GM12892 (cell line): ENCODE measurements at regions not wholly inside any gene's neighbourhood (a gene's known extent, or its start where the extent isn't known, plus 50 kb on each side); places are given as distances from the start of the nearest gene placed in this dataset.

ENCODE experiments used
- DNase-seq: peaks from one replicate; pipeline ENCODE4 v3.0.0; 2011; ENCODE audit not compliant: insufficient read length
- FAIRE-seq: peaks from 2 replicates; lab custom pipeline; 2011; peaks lifted over from hg19 to GRCh38; lab: Jason Lieb, UNC
- POLR2A ChIP-seq: IDR thresholded peaks from 2 replicates; pipeline ENCODE4 v1.6.1; 2011; ENCODE audit warnings: low read depth, low read length, control low read depth
- POLR2AphosphoS5 ChIP-seq: IDR thresholded peaks from 2 replicates; pipeline ENCODE4 v1.6.1; 2011; ENCODE audit warnings: low read depth, low read length, control low read depth
- TAF1 ChIP-seq: IDR thresholded peaks from 2 replicates; pipeline ENCODE4 v1.6.1; 2011; ENCODE audit warnings: low read depth, mild to moderate bottlenecking, control low read depth, low read length, borderline replicate concordance

- FAIRE-seq: no peak
- DNase-seq: no peak
- TF ChIP-seq TAF1: no peak
Measured at GRCh38 chr11:134478611-134479010, 66.6 kb upstream of the B3GAT1 start.

GRCh38 chr11:134478176-134478575 is 66.1 kb upstream of the B3GAT1 start:
- TF ChIP-seq TAF1 (no peak), POLR2A (no peak), POLR2AphosphoS5 (no peak)
- DNase-seq (no peak), FAIRE-seq (no peak)

GRCh38 chr11:134477486-134477885 is 65.4 kb upstream of the B3GAT1 start:
- TF ChIP-seq POLR2A (no peak), POLR2AphosphoS5 (no peak), TAF1 (no peak)
- DNase-seq (no peak), FAIRE-seq (no peak)

- DNase-seq (no peak), FAIRE-seq (no peak)
- TF ChIP-seq POLR2A: no peak
Measured at GRCh38 chr11:134476435-134477021, 64.5 kb upstream of the B3GAT1 start.

GRCh38 chr11:134475951-134476350 is 63.9 kb upstream of the B3GAT1 start:
- FAIRE-seq (no peak), DNase-seq (no peak)
- TF ChIP-seq POLR2AphosphoS5 (no peak), POLR2A (no peak), TAF1 (no peak)

- no peak for FAIRE-seq
- DNase-seq: no peak
- TF ChIP-seq POLR2A (no peak), TAF1 (no peak), POLR2AphosphoS5 (no peak)
Measured at GRCh38 chr11:134474942-134475341, 62.9 kb upstream of the B3GAT1 start.

GRCh38 chr11:134474070-134474860 is 62.2 kb upstream of the B3GAT1 start:
- no peak for DNase-seq
- FAIRE-seq: no peak
- TF ChIP-seq POLR2A (no peak), TAF1 (no peak), POLR2AphosphoS5 (no peak)

- FAIRE-seq (no peak), DNase-seq (no peak)
- TF ChIP-seq POLR2A (no peak), TAF1 (no peak)
Measured at GRCh38 chr11:134471716-134472455, 59.8 kb upstream of the B3GAT1 start.

GRCh38 chr11:134471087-134471715 is 59.2 kb upstream of the B3GAT1 start:
- DNase-seq: no peak
- TF ChIP-seq TAF1 (no peak), POLR2AphosphoS5 (no peak), POLR2A (no peak)
- FAIRE-seq: no peak

- DNase-seq (no peak), FAIRE-seq (no peak)
- TF ChIP-seq POLR2A (no peak), POLR2AphosphoS5 (no peak), TAF1 (no peak)
Measured at GRCh38 chr11:134470238-134470637, 58.2 kb upstream of the B3GAT1 start.

GRCh38 chr11:134469627-134470026 is 57.6 kb upstream of the B3GAT1 start:
- DNase-seq: no peak
- FAIRE-seq: no peak

GRCh38 chr11:134468796-134469195 is 56.8 kb upstream of the B3GAT1 start:
- DNase-seq: no peak
- no peak for FAIRE-seq
- no peak for TF ChIP-seq POLR2AphosphoS5
- no peak for TF ChIP-seq POLR2A
- no peak for TF ChIP-seq TAF1

More at GRCh38 chr11:134469627-134470026, 57.6 kb upstream of the B3GAT1 start:
- TF ChIP-seq POLR2AphosphoS5 (no peak), POLR2A (no peak), TAF1 (no peak)
